ENCODE measurements at regions not wholly inside any gene's neighbourhood (a gene's known extent, or its start where the extent isn't known, plus 50 kb on each side); places are given as distances from the start of the nearest gene placed in this dataset.
"Not testable (repeated sequence)": the region's sequence is repeated elsewhere in the genome, so short reads cannot be mapped to it uniquely, and the experiment has no call there.

GRCh38 chr11:16596231-16596630, 142.2 kb upstream of the C11orf58 start:
- DNase-seq = no peak
- Histone ChIP-seq H3K4me3 (no peak overlapping the region), H3K27ac (no peak overlapping the region), H3K27me3 (ENCODE audit: low read depth) (no peaks in the 10 kb centered on the region), H3K4me1 (no peaks in the 10 kb centered on the region), H3K9me3 (no peaks in the 10 kb centered on the region), H3K36me3 (no peaks in the 10 kb centered on the region)
- intact Hi-C loops (cut with DNase I) = no loop called here
- TF ChIP-seq, protein P1, sequence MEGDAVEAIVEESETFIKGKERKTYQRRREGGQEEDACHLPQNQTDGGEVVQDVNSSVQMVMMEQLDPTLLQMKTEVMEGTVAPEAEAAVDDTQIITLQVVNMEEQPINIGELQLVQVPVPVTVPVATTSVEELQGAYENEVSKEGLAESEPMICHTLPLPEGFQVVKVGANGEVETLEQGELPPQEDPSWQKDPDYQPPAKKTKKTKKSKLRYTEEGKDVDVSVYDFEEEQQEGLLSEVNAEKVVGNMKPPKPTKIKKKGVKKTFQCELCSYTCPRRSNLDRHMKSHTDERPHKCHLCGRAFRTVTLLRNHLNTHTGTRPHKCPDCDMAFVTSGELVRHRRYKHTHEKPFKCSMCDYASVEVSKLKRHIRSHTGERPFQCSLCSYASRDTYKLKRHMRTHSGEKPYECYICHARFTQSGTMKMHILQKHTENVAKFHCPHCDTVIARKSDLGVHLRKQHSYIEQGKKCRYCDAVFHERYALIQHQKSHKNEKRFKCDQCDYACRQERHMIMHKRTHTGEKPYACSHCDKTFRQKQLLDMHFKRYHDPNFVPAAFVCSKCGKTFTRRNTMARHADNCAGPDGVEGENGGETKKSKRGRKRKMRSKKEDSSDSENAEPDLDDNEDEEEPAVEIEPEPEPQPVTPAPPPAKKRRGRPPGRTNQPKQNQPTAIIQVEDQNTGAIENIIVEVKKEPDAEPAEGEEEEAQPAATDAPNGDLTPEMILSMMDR (IDR thresholded peaks at IDR 0.05) = no peak
- ATAC-seq = no peak

DNA sequence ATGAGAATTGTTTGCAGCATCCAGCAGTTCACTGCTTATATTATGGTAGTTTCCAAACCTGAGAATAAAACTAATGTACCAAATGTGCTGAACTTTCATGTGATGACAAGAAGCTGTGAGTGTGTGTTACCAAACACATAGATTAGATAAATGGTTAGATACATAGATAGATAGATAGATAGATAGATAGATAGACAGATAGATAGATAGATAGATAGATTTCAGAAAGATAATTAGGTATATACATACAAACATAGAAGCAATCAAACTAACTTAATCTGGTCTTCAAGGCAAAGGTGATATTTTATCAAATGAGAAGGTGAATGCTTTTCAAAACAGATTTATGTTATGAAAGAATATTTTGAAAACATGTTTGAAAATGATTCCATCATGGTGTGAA, 147.3 kb upstream of the C11orf58 start:
- ATAC-seq (no peak), DNase-seq (no peak)
- intact Hi-C loops (cut with DNase I) = no loop called here
- H3K4me3 ChIP-seq = no peak overlapping the region
- no peaks in the 10 kb centered on the region for H3K4me1 ChIP-seq
- no peaks in the 10 kb centered on the region for H3K9me3 ChIP-seq
- H3K27ac ChIP-seq = no peak overlapping the region
- TF ChIP-seq, protein P1 (IDR thresholded peaks at IDR 0.05) = no peak
- no peaks in the 10 kb centered on the region for H3K27me3 ChIP-seq (ENCODE audit: low read depth)
- no peaks in the 10 kb centered on the region for H3K36me3 ChIP-seq

GRCh38 chr11:16587670-16588069, 150.8 kb upstream of the C11orf58 start:
- Histone ChIP-seq H3K9me3 (no peaks in the 10 kb centered on the region), H3K4me1 (no peaks in the 10 kb centered on the region), H3K27ac (no peak overlapping the region), H3K36me3 (no peaks in the 10 kb centered on the region), H3K27me3 (ENCODE audit: low read depth) (no peaks in the 10 kb centered on the region), H3K4me3 (no peak overlapping the region)
- TF ChIP-seq, protein P1 (IDR thresholded peaks at IDR 0.05) = no peak
- intact Hi-C loops (cut with DNase I) = no loop called here
- ATAC-seq = peak; percentile 29 to 32
- DNase-seq = no peak

DNA sequence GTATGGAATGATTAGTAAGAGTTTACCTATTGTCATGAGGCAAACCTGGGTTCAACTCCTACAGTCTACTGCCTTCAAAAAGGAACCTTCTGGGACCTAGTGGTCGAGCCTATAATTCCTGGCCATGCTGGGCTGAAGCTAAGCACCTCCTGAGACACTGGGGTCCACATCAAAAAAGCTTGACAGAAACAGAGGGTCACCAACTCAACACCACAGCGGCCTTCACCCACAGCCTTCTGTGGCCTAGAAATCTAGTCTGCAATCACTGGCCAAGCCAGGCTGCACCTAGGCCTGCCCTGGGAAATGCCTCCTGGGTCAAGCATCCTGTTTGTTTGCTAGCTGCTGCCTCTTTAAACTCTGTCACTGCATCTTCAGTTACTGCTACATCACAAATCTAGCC, 153.9 kb upstream of the C11orf58 start:
- no peak overlapping the region for H3K4me3 ChIP-seq
- H3K27me3 ChIP-seq (ENCODE audit: low read depth) = no peaks in the 10 kb centered on the region
- DNase-seq (no peak), ATAC-seq (no peak)
- H3K36me3 ChIP-seq = no peaks in the 10 kb centered on the region
- H3K4me1 ChIP-seq = no peaks in the 10 kb centered on the region
- H3K27ac ChIP-seq = no peak overlapping the region
- intact Hi-C loops (cut with DNase I) = no loop called here
- TF ChIP-seq, protein P1 (IDR thresholded peaks at IDR 0.05) = no peak
- H3K9me3 ChIP-seq = no peaks in the 10 kb centered on the region

DNA sequence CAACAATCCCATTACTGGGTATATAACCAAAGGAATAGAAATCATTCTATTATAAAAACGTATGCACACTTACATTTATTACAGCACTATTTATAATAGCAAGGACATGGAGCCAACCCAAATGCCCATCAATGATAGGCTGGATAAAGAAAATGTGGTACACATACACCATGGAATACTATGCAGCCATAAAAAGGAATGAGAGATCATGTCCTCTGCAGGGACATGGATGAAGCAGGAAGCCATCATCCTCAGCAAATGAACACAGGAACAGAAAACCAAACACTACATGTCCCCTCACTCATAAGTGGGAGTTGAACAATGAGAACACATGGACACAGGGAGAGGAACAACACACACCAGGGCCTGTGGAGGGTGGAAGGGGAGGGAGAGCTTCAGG, 157.4 kb upstream of the C11orf58 start:
- DNase-seq; intact Hi-C loops (cut with DNase I); H3K36me3 ChIP-seq; H3K27ac ChIP-seq; H3K9me3 ChIP-seq; H3K4me1 ChIP-seq; H3K27me3 ChIP-seq (ENCODE audit: low read depth); ATAC-seq; H3K4me3 ChIP-seq: not testable (repeated sequence)

DNA sequence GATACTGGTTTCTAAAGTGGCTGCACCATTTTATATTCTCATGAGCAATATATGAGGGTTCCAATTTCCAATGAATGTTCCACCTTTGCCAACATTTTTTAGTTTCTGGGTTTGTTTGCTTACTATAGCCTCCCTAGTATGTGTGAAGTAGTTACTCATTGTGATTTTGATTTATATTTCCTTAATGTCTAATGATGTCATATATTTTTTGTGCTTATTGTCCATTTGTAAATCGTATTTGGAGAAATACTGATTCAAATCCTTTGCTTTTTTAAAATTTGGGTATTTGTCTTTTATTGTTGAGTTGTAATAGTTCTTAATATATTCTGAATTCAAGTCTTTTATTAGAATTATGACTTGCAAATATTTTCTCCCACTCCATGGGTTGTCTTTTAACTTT, 161.0 kb upstream of the C11orf58 start:
- H3K4me1 ChIP-seq = no peaks in the 10 kb centered on the region
- ATAC-seq (no peak), DNase-seq (no peak)
- no peaks in the 10 kb centered on the region for H3K9me3 ChIP-seq
- no peak overlapping the region for H3K4me3 ChIP-seq
- H3K36me3 ChIP-seq = no peaks in the 10 kb centered on the region
- H3K27ac ChIP-seq = no peak overlapping the region
- TF ChIP-seq, protein P1 (IDR thresholded peaks at IDR 0.05) = no peak
- intact Hi-C loops (cut with DNase I) = no loop called here
- no peaks in the 10 kb centered on the region for H3K27me3 ChIP-seq (ENCODE audit: low read depth)

GRCh38 chr11:16574889-16575288, 163.6 kb upstream of the C11orf58 start:
- ATAC-seq; H3K9me3 ChIP-seq; intact Hi-C loops (cut with DNase I); DNase-seq; H3K36me3 ChIP-seq; H3K4me1 ChIP-seq; H3K4me3 ChIP-seq; H3K27me3 ChIP-seq (ENCODE audit: low read depth); H3K27ac ChIP-seq: not testable (repeated sequence)

All from lower lobe of right lung (tissue), 2 donors.